Upper lobe of left lung (tissue), 4 donors: ENCODE measurements at regions not wholly inside any gene's neighbourhood (a gene's known extent, or its start where the extent isn't known, plus 50 kb on each side); places are given as distances from the start of the nearest gene placed in this dataset.

Experiments
- CTCF ChIP-seq, 6 experiments: fragments of 450-650 bp in 4 of 6; fragments of 200-600 bp in 2 of 6; sonication (generic) in 2 of 6; IDR thresholded peaks; one replicate each; pipeline ENCODE4 v1.5.1; 2016 to 2019; ENCODE audit warnings: antibody characterized with exemption in 6 of 6
- EP300 ChIP-seq, 4 donors: sonication (generic); formaldehyde crosslinking; IDR thresholded peaks; one replicate each; pipeline ENCODE4 v1.5.1; 2017; ENCODE audit warnings: antibody characterized with exemption in 4 of 4, control low read depth in 2 of 4
- POLR2A ChIP-seq, 4 donors: fragments of 450-650 bp; IDR thresholded peaks; one replicate each; pipeline ENCODE4 v1.5.1; 2016 to 2017; ENCODE audit warnings: antibody characterized with exemption in 4 of 4, mild to moderate bottlenecking in 2 of 4

- no peak for TF ChIP-seq CTCF (IDR thresholded peaks at IDR 0.05)
- no peak for TF ChIP-seq POLR2A (IDR thresholded peaks at IDR 0.05)
- TF ChIP-seq EP300 (IDR thresholded peaks at IDR 0.05), result no peak
Observed at GRCh38 chrX:10842646-10843045, 222.3 kb upstream of the MID1 start.
